ENCODE measurements at regions not wholly inside any gene's neighbourhood (a gene's known extent, or its start where the extent isn't known, plus 50 kb on each side); places are given as distances from the start of the nearest gene placed in this dataset.
"Not testable (repeated sequence)": the region's sequence is repeated elsewhere in the genome, so short reads cannot be mapped to it uniquely, and the experiment has no call there.

DNA sequence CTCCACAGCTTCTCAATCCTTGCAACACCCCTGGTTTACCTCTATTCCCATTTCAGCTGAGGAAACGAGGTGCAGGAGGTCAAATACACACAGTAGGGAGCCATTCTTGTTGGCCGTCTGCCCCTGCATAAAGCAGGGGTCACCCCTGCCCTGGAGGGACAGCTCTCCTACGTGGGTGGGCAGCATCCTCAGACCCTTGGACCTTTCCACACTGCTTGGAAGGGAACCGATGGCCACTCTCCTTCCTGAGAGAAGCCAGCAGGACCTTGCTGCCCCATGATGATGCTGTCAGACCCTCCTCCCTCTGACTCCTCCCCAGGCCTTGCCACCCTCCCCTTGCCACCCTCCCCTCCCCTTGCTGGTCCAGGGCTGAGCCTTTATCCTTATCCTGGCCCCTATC lies 121.1 kb upstream of the SYT13 start:
- no peaks in the 10 kb centered on the region for H3K9me3 ChIP-seq (ENCODE audit: low read depth)
- no peak overlapping the region for H3K4me2 ChIP-seq (ENCODE audit: unreplicated experiment)
- in situ Hi-C loops (cut with MboI), result no loop called here
- H4K20me1 ChIP-seq (ENCODE audit: insufficient read depth), result no peaks in the 10 kb centered on the region
- no peaks in the 10 kb centered on the region for H3K36me3 ChIP-seq (ENCODE audit: low read depth)
- H3K79me2 ChIP-seq (ENCODE audit: insufficient read depth), result no peaks in the 10 kb centered on the region
- no peak for TF ChIP-seq EZH2 (IDR thresholded peaks at IDR 0.05; ENCODE audit: insufficient read depth, poor library complexity, severe bottlenecking)
- TF ChIP-seq EZH2phosphoT487 (IDR thresholded peaks at IDR 0.05; ENCODE audit: insufficient read depth, low read depth), result no peak
- no peak overlapping the region for H2AFZ ChIP-seq
- H3K9ac ChIP-seq, result no peak overlapping the region
- H3K4me3 ChIP-seq, result no peak overlapping the region
- DNase-seq, result no peak
- H3K9me2 ChIP-seq (ENCODE audit: insufficient read depth), result no peaks in the 10 kb centered on the region
- H3K4me1 ChIP-seq (ENCODE audit: insufficient read depth), result peaks cover 5% of the 10 kb centered on the region; the same call in 1 of the 2 replicates
- no peaks in the 10 kb centered on the region for H3F3A ChIP-seq (ENCODE audit: insufficient read depth)
- WGBS, 2 experiments (ENCODE audit: low coverage in 1 of 2, low lambda C conversion rate in 2 of 2, missing lambda C conversion rate in 2 of 2), result 32 to 43% methylated on average over 3 to 4 of the region's 4 CpGs
- H3K27ac ChIP-seq, result no peak overlapping the region
- peaks cover 9% of the 10 kb centered on the region; the same call in 1 of the 2 replicates for H3K27me3 ChIP-seq (replicated peaks; ENCODE audit: insufficient read depth)

DNA sequence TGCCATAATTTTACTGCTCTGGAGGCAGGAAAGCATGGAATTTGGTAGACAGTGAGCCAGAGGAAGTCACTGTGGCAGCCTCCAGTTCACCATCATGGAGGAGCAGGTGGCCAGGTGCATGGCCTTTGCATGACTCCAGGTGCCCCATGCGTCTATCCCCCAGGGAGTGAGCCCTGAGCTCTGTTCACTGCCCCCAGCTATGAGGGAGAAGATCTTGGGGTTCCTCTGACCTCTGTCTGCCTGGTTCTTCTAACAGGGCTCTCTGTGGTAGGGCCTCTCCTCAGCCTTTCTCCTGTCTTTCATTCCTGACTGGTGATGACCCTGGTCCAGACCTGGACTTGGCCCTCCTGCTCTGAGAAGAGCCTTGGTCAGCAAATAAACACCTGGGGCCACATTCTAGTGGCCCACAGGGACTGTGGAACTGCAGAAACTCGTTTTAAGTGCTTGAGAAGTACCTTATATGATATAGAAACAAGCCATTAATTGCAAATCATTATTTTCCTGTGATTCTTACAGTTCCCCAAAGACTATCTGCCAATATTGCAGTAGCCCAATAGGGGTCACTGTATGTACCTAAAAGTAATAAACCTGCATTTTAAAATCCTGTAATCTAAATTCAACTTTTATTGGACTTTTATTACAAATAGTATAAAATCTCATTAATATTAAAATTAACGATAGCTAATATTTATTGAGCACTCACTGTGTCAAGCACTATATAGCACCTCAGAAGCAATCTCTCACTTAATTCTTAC lies 120.0 kb upstream of the SYT13 start:
- no peak overlapping the region for H3K4me2 ChIP-seq (ENCODE audit: unreplicated experiment)
- in situ Hi-C loops (cut with MboI), result no loop called here
- DNase-seq, result peak; percentile 44
- no peaks in the 10 kb centered on the region for H3K9me2 ChIP-seq (ENCODE audit: insufficient read depth)
- H4K20me1 ChIP-seq (ENCODE audit: insufficient read depth), result no peaks in the 10 kb centered on the region
- H2AFZ ChIP-seq, result no peak overlapping the region
- no peak overlapping the region for H3K4me3 ChIP-seq
- no peaks in the 10 kb centered on the region for H3K9me3 ChIP-seq (ENCODE audit: low read depth)
- 36 to 41% methylated on average over 3 of the region's 3 CpGs for WGBS, 2 experiments (ENCODE audit: low coverage in 1 of 2, low lambda C conversion rate in 2 of 2, missing lambda C conversion rate in 2 of 2)
- H3K27me3 ChIP-seq (replicated peaks; ENCODE audit: insufficient read depth), result peaks cover 9% of the 10 kb centered on the region; the same call in 1 of the 2 replicates
- H3K4me1 ChIP-seq (ENCODE audit: insufficient read depth), result peaks cover under 1% of the 10 kb centered on the region; the same call in 1 of the 2 replicates
- no peak overlapping the region for H3K27ac ChIP-seq
- no peaks in the 10 kb centered on the region for H3F3A ChIP-seq (ENCODE audit: insufficient read depth)
- H3K79me2 ChIP-seq (ENCODE audit: insufficient read depth), result no peaks in the 10 kb centered on the region
- TF ChIP-seq EZH2 (IDR thresholded peaks at IDR 0.05; ENCODE audit: insufficient read depth, poor library complexity, severe bottlenecking), result no peak
- TF ChIP-seq EZH2phosphoT487 (IDR thresholded peaks at IDR 0.05; ENCODE audit: insufficient read depth, low read depth), result no peak
- no peak overlapping the region for H3K9ac ChIP-seq
- no peaks in the 10 kb centered on the region for H3K36me3 ChIP-seq (ENCODE audit: low read depth)

DNA sequence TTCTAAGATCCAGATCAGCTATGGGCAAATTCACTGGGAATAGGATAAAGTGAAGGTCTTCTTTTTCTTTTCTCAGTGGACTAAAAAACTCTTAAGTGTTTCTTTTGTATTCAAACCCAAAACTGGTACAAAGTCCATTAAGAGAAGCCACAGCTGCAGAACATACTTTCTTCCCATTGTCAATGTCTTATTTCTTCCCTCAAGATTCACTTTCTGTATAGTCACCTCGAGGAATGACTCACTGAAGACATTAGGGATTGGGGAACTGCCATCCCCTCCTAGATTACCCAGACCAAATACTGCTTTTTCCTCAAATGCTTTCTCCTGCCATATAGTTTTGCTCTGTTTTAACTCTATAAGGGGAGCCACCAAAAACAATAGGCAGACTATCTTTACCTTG lies 117.4 kb upstream of the SYT13 start:
- H4K20me1 ChIP-seq (ENCODE audit: insufficient read depth); H3K27me3 ChIP-seq (replicated peaks; ENCODE audit: insufficient read depth); H3K4me3 ChIP-seq; H3K79me2 ChIP-seq (ENCODE audit: insufficient read depth); H3K36me3 ChIP-seq (ENCODE audit: low read depth); H3K27ac ChIP-seq; H3K4me1 ChIP-seq (ENCODE audit: insufficient read depth); H3K9me3 ChIP-seq (ENCODE audit: low read depth); H3K9me2 ChIP-seq (ENCODE audit: insufficient read depth); H3F3A ChIP-seq (ENCODE audit: insufficient read depth); H2AFZ ChIP-seq; in situ Hi-C loops (cut with MboI); H3K9ac ChIP-seq; H3K4me2 ChIP-seq (ENCODE audit: unreplicated experiment): not testable (repeated sequence)
- WGBS, 2 experiments (ENCODE audit: low coverage in 1 of 2, low lambda C conversion rate in 2 of 2, missing lambda C conversion rate in 2 of 2), result 0% methylated on average over 1 of the region's 1 CpG
- DNase-seq, result peak; percentile 43

DNA sequence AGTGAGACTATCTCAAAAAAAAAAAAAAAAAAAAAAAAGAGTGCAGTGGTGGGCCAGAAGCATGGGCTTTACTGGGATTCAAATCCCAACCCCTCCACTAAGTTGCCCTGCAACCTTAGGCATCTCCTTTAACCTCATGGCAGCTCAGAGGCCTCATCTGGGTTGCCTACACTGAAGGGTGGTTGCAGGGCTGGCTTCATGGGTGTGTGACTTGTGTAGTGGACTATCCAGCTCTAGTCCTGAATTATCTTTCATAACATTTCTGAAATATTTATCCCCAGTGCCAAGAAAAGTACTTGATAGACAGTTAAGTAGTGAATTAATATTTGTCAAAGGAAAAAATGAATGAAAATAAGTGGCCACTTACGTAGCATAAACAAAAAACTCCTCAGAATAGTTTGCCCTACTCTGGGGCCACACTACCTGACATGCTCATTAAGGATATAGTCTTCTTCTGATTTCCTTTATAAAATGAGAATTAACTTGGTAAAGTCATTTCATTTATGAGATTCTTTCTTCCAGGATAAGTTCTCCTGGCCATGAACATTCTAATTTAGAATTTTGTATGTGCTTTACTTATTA lies 116.0 kb upstream of the SYT13 start:
- peaks cover 13% of the 10 kb centered on the region for H3K27me3 ChIP-seq (replicated peaks; ENCODE audit: insufficient read depth)
- no peaks in the 10 kb centered on the region for H3K9me3 ChIP-seq (ENCODE audit: low read depth)
- H3K4me1 ChIP-seq (ENCODE audit: insufficient read depth), result peaks cover 8% of the 10 kb centered on the region
- in situ Hi-C loops (cut with MboI), result no loop called here
- no peak overlapping the region for H3K4me3 ChIP-seq
- no peak overlapping the region for H3K4me2 ChIP-seq (ENCODE audit: unreplicated experiment)
- peaks cover 3% of the 10 kb centered on the region; the same call in 1 of the 2 replicates for H3F3A ChIP-seq (ENCODE audit: insufficient read depth)
- no peak overlapping the region for H3K9ac ChIP-seq
- TF ChIP-seq EZH2phosphoT487 (IDR thresholded peaks at IDR 0.05; ENCODE audit: insufficient read depth, low read depth) (no peak), EZH2 (IDR thresholded peaks at IDR 0.05; ENCODE audit: insufficient read depth, poor library complexity, severe bottlenecking) (no peak)
- no peak overlapping the region for H3K27ac ChIP-seq
- DNase-seq, result no peak
- H3K79me2 ChIP-seq (ENCODE audit: insufficient read depth), result no peaks in the 10 kb centered on the region
- WGBS, 2 experiments (ENCODE audit: low coverage in 1 of 2, low lambda C conversion rate in 2 of 2, missing lambda C conversion rate in 2 of 2), result 67 to 77% methylated on average over 1 of the region's 1 CpG
- H3K9me2 ChIP-seq (ENCODE audit: insufficient read depth), result no peaks in the 10 kb centered on the region
- H4K20me1 ChIP-seq (ENCODE audit: insufficient read depth), result no peaks in the 10 kb centered on the region
- H3K36me3 ChIP-seq (ENCODE audit: low read depth), result no peaks in the 10 kb centered on the region
- no peak overlapping the region for H2AFZ ChIP-seq

All from GM23248 (cell line).